ENCODE measurements at regions not wholly inside any gene's neighbourhood (a gene's known extent, or its start where the extent isn't known, plus 50 kb on each side); places are given as distances from the start of the nearest gene placed in this dataset.
"Not testable (repeated sequence)": the region's sequence is repeated elsewhere in the genome, so short reads cannot be mapped to it uniquely, and the experiment has no call there.

DNA sequence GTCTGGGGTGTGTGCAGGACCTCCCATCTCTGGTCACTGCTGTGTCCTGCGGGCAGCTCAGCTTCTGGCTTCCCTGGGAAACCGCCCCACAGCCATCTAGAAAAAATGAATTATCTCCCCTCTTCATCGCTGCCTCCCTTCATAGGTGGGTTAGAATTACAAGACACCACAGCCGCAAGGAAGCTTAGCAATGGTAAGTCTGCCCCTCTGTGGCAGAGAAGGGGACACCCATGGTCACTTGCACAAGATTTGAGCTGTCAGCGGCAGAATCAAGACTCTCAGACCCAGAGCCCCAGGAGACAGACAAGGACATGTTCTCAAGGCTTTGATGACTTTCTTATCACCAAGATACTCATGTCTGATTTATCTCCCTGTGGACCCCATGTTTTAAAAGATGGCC lies 110.8 kb upstream of the PABPC3 start:
- Mint-ChIP-seq H3K4me3 (ENCODE audit: unreplicated experiment) (no peak overlapping the region), H3K27ac (ENCODE audit: unreplicated experiment) (no peak overlapping the region), H3K27me3 (ENCODE audit: low read depth) (peaks cover 23% of the 10 kb centered on the region), H3K4me1 (ENCODE audit: low read depth) (no peaks in the 10 kb centered on the region), H3K36me3 (ENCODE audit: low read depth) (no peaks in the 10 kb centered on the region), H3K9me3 (ENCODE audit: low read depth) (no peaks in the 10 kb centered on the region)
- no peak for DNase-seq (ENCODE audit: low spot score)
- TF ChIP-seq, protein P1, sequence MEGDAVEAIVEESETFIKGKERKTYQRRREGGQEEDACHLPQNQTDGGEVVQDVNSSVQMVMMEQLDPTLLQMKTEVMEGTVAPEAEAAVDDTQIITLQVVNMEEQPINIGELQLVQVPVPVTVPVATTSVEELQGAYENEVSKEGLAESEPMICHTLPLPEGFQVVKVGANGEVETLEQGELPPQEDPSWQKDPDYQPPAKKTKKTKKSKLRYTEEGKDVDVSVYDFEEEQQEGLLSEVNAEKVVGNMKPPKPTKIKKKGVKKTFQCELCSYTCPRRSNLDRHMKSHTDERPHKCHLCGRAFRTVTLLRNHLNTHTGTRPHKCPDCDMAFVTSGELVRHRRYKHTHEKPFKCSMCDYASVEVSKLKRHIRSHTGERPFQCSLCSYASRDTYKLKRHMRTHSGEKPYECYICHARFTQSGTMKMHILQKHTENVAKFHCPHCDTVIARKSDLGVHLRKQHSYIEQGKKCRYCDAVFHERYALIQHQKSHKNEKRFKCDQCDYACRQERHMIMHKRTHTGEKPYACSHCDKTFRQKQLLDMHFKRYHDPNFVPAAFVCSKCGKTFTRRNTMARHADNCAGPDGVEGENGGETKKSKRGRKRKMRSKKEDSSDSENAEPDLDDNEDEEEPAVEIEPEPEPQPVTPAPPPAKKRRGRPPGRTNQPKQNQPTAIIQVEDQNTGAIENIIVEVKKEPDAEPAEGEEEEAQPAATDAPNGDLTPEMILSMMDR (IDR thresholded peaks at IDR 0.05) = peak; percentile 17

DNA sequence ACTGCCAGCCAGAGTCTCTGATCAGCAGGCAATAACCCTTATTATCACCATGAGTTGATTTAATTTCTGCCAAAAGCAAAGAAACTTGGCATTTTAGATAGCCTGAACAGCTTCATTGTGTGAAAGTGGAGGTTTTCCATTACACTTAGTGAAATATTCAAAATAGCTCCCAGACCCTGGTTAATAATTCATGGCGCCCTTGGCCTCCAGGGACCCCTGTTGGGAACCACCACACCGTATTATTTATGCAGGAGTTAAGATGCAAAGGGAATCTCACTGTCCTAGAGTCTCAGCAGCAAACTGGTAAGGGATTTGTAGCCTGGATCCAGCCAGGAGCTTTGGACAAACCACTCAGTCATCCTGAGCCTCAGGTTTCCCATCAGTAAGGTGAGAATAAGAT lies 110.0 kb upstream of the PABPC3 start:
- no peaks in the 10 kb centered on the region for H3K9me3 Mint-ChIP-seq (ENCODE audit: low read depth)
- DNase-seq (ENCODE audit: low spot score) = no peak
- TF ChIP-seq, protein P1 (IDR thresholded peaks at IDR 0.05) = no peak
- H3K27me3 Mint-ChIP-seq (ENCODE audit: low read depth) = peaks cover 28% of the 10 kb centered on the region
- no peak overlapping the region for H3K4me3 Mint-ChIP-seq (ENCODE audit: unreplicated experiment)
- H3K27ac Mint-ChIP-seq (ENCODE audit: unreplicated experiment) = no peak overlapping the region
- H3K4me1 Mint-ChIP-seq (ENCODE audit: low read depth) = no peaks in the 10 kb centered on the region
- no peaks in the 10 kb centered on the region for H3K36me3 Mint-ChIP-seq (ENCODE audit: low read depth)

DNA sequence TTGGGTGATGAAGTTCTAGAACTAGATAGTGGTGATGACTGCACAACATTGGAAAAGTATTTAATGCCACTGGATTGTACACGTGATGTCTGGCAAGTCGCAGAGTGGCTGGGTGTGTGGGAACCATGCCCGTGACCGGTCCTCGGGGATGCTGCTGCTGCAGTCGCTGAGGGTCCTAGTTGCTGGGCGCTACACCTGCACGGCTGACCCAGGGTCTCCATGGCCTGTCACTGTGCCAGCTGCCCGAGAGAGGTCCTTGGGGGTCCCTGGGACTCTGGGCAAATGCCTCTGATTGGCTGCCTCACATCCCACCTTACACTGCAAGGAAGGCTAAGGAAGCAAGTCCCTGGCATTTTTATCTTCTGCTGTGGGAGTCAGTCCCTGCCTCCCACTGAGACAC lies 109.1 kb upstream of the PABPC3 start:
- H3K4me1 Mint-ChIP-seq (ENCODE audit: low read depth) = no peaks in the 10 kb centered on the region
- TF ChIP-seq, protein P1 (IDR thresholded peaks at IDR 0.05) = no peak
- H3K27me3 Mint-ChIP-seq (ENCODE audit: low read depth) = peaks cover 34% of the 10 kb centered on the region
- H3K4me3 Mint-ChIP-seq (ENCODE audit: unreplicated experiment) = no peak overlapping the region
- no peak for DNase-seq (ENCODE audit: low spot score)
- no peaks in the 10 kb centered on the region for H3K9me3 Mint-ChIP-seq (ENCODE audit: low read depth)
- H3K27ac Mint-ChIP-seq (ENCODE audit: unreplicated experiment) = no peak overlapping the region
- H3K36me3 Mint-ChIP-seq (ENCODE audit: low read depth) = no peaks in the 10 kb centered on the region

DNA sequence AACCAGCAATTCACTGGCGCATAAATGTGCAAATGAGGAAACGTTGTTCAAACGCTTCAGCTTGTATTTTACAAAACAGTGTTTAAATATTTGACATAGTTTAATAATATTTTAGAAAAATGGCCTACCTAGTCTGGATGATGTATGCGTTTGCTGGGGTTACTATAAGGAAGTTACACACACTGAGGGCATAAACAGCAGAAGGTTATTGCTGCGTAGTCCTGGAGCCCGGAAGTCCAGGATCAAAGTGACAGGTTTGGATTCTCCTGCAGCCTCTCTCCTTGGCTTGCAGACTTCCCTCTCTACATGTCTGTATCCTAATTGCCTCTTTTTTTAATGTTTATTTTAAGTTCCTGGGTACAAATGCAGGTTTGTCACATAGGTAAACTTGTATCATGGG lies 106.0 kb upstream of the PABPC3 start:
- H3K36me3 Mint-ChIP-seq (ENCODE audit: low read depth); H3K4me1 Mint-ChIP-seq (ENCODE audit: low read depth); DNase-seq (ENCODE audit: low spot score); H3K27ac Mint-ChIP-seq (ENCODE audit: unreplicated experiment); H3K9me3 Mint-ChIP-seq (ENCODE audit: low read depth); H3K4me3 Mint-ChIP-seq (ENCODE audit: unreplicated experiment): not testable (repeated sequence)
- peaks cover 36% of the 10 kb centered on the region for H3K27me3 Mint-ChIP-seq (ENCODE audit: low read depth)

DNA sequence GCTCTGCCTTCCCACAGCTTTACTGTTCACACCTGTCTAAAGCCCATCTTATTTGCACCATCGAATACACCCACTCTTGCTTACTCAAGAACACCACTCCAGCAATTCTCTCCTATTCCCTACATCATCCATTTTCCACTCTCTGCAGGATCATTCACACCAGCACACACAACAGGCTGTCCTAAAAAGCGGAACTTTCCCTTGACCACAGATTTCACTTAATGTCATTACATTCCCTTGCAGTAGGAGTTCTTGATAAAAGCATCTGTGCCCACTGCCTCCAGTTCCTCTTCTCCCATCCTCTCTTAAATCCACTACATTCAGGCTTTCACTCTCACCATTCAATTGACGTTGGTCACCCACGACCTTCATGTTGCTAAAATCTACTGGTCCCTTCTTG lies 103.0 kb upstream of the PABPC3 start:
- DNase-seq (ENCODE audit: low spot score); H3K4me3 Mint-ChIP-seq (ENCODE audit: unreplicated experiment); H3K4me1 Mint-ChIP-seq (ENCODE audit: low read depth); H3K9me3 Mint-ChIP-seq (ENCODE audit: low read depth); H3K27ac Mint-ChIP-seq (ENCODE audit: unreplicated experiment); H3K36me3 Mint-ChIP-seq (ENCODE audit: low read depth): not testable (repeated sequence)
- peaks cover 26% of the 10 kb centered on the region for H3K27me3 Mint-ChIP-seq (ENCODE audit: low read depth)

DNA sequence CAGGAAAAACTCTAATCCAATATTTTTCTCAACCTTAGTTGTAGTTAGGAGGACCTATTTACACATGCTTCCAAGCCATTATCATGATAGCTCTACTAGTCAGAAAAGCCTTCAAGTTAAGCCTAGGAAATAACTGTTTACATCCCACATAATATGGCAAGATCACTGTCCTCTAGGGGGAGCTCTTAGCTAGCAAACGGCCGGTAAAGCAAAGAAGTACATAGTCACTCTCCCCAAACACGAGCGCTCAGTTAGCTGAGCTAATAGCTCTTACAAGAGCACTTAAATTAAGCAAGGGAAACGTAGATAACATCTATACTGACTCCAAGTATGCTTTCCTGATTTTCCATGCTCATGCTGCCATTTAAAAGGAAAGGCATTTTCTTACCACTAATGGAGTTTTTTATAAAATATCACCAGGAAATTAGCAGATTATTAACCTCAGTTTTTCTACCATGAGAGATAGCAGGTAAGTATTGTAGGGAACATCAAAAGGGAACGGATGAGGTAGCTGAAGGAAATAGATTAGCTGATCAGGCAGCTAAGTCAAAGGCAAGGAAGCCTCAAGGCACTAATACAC lies 100.6 kb upstream of the PABPC3 start:
- H3K27ac Mint-ChIP-seq (ENCODE audit: unreplicated experiment) = no peak overlapping the region
- no peaks in the 10 kb centered on the region for H3K36me3 Mint-ChIP-seq (ENCODE audit: low read depth)
- H3K9me3 Mint-ChIP-seq (ENCODE audit: low read depth) = no peaks in the 10 kb centered on the region
- TF ChIP-seq, protein P1 (IDR thresholded peaks at IDR 0.05) = peak; percentile 96
- no peak for DNase-seq (ENCODE audit: low spot score)
- H3K4me1 Mint-ChIP-seq (ENCODE audit: low read depth) = peaks cover 3% of the 10 kb centered on the region
- H3K27me3 Mint-ChIP-seq (ENCODE audit: low read depth) = peaks cover 14% of the 10 kb centered on the region
- no peak overlapping the region for H3K4me3 Mint-ChIP-seq (ENCODE audit: unreplicated experiment)

Measured in chondrocyte (in vitro differentiated cells).